ENCODE measurements at regions not wholly inside any gene's neighbourhood (a gene's known extent, or its start where the extent isn't known, plus 50 kb on each side); places are given as distances from the start of the nearest gene placed in this dataset.
A peak's percentile ranks its signal among the peaks of the same experiment; 100 is the strongest.

DNA sequence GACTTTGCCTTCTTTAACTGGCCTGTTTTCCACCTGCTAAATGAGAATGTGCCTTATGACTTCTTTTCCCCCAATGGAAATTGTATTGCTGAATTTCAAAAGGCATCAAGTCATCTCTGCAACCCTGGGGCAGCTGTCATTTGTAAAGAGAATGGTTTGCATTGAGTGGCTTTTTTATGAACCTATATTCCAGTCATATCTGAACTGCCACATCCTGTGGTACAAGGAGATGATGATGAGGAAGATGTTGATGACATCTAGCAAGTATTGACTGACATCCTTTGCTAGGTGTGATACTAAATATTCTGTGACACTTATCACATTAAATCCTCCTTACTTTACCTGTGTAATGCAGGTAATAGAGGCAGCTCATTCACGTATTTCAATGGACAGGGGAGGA, 88.3 kb upstream of the KIAA1217 start:
- TF ChIP-seq, protein P1, sequence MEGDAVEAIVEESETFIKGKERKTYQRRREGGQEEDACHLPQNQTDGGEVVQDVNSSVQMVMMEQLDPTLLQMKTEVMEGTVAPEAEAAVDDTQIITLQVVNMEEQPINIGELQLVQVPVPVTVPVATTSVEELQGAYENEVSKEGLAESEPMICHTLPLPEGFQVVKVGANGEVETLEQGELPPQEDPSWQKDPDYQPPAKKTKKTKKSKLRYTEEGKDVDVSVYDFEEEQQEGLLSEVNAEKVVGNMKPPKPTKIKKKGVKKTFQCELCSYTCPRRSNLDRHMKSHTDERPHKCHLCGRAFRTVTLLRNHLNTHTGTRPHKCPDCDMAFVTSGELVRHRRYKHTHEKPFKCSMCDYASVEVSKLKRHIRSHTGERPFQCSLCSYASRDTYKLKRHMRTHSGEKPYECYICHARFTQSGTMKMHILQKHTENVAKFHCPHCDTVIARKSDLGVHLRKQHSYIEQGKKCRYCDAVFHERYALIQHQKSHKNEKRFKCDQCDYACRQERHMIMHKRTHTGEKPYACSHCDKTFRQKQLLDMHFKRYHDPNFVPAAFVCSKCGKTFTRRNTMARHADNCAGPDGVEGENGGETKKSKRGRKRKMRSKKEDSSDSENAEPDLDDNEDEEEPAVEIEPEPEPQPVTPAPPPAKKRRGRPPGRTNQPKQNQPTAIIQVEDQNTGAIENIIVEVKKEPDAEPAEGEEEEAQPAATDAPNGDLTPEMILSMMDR (IDR thresholded peaks at IDR 0.05; ENCODE audit: low read length, missing control alignments) = no peak
- H3K4me3 ChIP-seq (replicated peaks; ENCODE audit: low read depth, low read length) = no peak overlapping the region
- DNase-seq (ENCODE audit: low read depth) = no peak

DNA sequence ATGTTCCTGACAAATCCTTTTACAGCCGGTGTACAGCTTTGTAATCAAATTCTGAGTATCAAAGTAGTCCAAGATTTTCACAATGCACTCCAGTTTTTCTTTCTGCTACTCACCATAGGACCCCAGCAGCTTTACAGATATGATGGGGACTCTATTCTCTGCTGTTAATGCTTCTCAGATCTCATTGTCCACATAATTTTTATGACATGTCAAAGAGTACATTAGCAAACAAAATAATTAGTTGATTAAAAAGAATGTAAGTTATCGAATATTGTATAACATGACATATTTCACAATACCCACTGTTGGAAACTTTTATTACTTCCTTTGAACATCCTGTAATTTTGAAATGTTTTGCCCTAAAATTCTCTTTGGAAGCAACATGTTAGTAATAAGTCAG, 81.4 kb upstream of the KIAA1217 start:
- no peak overlapping the region for H3K4me3 ChIP-seq (replicated peaks; ENCODE audit: low read depth, low read length)
- TF ChIP-seq, protein P1 (IDR thresholded peaks at IDR 0.05; ENCODE audit: low read length, missing control alignments) = no peak
- DNase-seq (ENCODE audit: low read depth) = no peak

DNA sequence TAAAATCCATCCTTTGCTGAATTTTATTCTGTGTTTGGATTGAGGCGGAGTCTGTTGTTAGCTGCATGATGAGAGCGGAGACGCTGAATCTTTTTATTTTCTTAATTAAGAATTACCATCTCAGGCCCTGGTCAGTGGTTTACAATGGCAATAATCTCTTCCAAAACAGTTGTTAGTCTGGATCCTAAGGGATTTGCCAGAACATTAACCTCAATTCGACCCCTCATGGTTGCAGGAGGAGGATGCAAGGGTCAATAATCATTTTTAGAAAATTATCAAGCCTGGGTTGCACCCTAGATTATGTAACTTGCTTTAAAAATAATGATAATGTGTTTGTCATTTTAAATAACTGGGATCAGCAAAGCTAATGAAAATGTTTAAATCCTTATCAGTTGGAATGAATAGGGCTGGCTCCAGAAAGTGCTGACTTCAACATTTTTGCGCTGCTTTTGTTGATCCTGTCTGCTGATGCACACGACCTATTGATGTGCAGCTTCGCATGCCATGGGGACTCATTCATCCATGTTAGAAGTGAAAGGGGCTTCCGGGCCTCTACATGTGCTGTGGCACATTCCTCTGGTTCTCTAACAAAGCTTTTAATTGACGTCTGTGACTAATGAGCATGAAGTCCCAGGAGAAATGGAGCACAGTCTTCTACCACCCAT, 80.7 kb upstream of the KIAA1217 start:
- H3K4me3 ChIP-seq (replicated peaks; ENCODE audit: low read depth, low read length) = no peak overlapping the region
- TF ChIP-seq, protein P1 (IDR thresholded peaks at IDR 0.05; ENCODE audit: low read length, missing control alignments) = no peak
- DNase-seq (ENCODE audit: low read depth) = no peak

DNA sequence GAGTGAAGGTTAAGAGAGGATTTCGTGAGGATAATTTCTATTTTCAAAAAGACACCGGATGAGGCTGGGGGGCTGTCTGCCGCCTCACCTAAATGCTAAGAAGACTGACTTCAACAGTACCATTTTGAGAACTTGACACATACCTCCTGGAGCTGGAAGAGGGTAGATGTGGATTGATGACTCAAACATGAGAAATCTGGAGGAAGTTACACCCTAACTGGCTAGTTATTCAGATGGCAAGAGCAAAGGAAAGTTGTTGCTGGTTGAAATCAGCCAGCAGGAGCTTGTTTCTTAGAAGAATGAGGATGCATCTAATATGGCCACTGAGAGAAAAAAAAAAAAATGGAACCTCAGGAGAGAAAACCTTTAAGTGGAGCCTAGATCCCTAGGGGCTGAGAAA, 76.2 kb upstream of the KIAA1217 start:
- peak; percentile 6 for DNase-seq (ENCODE audit: low read depth)
- TF ChIP-seq, protein P1 (IDR thresholded peaks at IDR 0.05; ENCODE audit: low read length, missing control alignments) = no peak
- H3K4me3 ChIP-seq (replicated peaks; ENCODE audit: low read depth, low read length) = no peak overlapping the region

DNA sequence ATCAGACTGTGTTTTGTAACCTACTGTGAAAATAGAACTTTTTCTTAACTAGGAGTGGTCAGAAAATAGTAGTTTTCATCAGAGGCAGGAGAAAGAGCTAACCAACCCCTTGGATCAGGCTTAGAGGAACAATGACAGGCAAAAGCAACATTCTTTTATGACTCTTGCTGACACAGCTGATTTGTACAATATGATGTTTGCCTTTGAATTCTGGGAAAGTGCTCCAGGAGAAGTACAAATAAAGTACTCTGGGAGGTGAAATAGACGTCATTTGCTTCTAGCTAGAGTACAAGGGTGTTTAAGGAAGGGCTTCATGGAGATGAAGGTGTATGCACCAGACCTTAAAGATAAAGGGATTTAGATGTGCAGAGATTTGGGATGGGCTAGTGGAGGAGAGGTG, 75.1 kb upstream of the KIAA1217 start:
- TF ChIP-seq, protein P1 (IDR thresholded peaks at IDR 0.05; ENCODE audit: low read length, missing control alignments) = no peak
- DNase-seq (ENCODE audit: low read depth) = no peak

DNA sequence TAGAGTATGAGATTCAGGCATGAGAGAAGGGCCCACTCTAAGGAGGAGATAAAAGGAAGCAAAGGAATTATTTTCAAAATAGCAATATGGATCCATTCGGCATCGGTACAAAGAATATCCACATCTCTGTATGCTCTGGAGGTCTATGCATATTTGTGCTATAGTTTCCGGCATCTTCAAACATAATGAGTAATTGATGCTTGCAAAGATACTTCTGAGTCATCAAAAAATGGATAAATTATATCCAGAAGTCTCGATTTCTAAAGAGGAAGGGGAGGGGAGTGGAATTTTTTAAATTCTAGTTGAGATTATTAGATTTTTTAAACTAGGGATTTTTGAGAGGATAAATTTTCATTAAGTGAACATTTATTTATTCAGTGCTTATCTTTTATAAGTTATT, 72.9 kb upstream of the KIAA1217 start:
- TF ChIP-seq, protein P1 (IDR thresholded peaks at IDR 0.05; ENCODE audit: low read length, missing control alignments) = no peak
- no peak for DNase-seq (ENCODE audit: low read depth)
- no peak overlapping the region for H3K4me3 ChIP-seq (replicated peaks; ENCODE audit: low read depth, low read length)

More for the DNA sequence above, 75.1 kb upstream of the KIAA1217 start:
- H3K4me3 ChIP-seq (replicated peaks; ENCODE audit: low read depth, low read length) = no peak overlapping the region

DNA sequence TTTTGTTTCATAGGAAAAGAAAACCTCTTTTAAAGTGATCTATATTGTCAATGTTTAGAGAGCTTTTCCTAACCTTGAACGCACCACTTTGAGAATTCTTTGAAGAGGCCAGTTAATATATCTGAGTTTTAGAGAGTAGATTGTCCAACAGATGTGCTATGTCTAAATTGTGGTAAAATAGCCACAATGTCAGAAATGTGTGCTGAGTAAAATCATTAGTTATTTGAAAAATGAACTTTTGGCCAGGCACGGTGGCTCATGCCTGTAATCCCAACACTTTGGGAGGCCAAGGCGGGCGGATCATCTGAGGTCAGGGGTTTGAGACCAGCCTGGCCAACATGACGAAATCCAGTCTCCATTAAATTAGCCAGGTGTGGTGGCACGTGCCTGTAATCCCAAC, 61.6 kb upstream of the KIAA1217 start:
- TF ChIP-seq, protein P1 (IDR thresholded peaks at IDR 0.05; ENCODE audit: low read length, missing control alignments) = no peak
- no peak for DNase-seq (ENCODE audit: low read depth)
- H3K4me3 ChIP-seq (replicated peaks; ENCODE audit: low read depth, low read length) = no peak overlapping the region
